Urothelium cell line (cell line): ENCODE measurements at regions not wholly inside any gene's neighbourhood (a gene's known extent, or its start where the extent isn't known, plus 50 kb on each side); places are given as distances from the start of the nearest gene placed in this dataset.
"Not testable (repeated sequence)": the region's sequence is repeated elsewhere in the genome, so short reads cannot be mapped to it uniquely, and the experiment has no call there.

ENCODE experiments used
- DNase-seq: peaks from one replicate; pipeline ENCODE4 v3.0.0; 2011; ENCODE audit warnings: low spot score, mixed read lengths
- FAIRE-seq: peaks from 2 replicates; lab custom pipeline; 2011; peaks lifted over from hg19 to GRCh38; lab: Jason Lieb, UNC

DNA sequence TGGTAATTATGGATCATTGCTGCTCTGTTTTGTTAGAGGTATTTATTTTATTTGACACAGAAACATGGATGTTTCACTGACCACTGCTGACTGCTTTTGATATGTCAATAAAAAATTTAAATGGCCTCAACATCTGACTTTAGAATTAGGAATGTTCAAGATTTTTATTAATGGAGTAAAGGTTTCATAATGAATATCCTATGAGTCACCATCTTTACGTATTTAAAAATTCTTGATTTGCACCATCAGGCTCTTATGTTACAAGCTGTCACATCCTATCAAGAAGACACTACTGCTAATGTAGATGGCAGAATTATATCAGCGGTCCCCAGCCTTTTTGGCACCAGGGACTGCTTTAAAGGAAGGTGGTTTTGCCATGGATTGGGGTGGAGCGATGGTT lies 578.7 kb upstream of the NRP1 start:
- FAIRE-seq: no peak
- DNase-seq: no peak

- not testable (repeated sequence) for DNase-seq, FAIRE-seq
Measured at GRCh38 chr10:33909476-33909875, 575.0 kb upstream of the NRP1 start.

DNA sequence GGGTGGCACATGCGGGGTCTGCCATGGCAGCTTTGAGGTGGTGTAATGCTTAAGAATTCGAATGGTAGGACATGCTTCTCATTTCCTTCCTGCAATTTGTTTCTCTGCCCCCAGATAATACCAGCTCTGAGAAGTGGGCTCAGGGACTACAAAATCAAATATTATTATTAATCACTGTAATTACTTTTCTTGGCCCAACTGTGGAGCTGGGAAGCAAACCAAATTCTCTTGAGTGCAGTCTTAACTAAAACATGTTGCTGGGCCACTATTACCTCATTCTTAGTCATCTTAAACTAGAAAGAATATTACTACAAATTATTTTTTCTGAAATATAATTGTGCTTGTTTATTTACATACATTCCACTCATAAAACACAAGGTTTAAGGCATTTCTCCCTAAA lies 566.7 kb upstream of the NRP1 start:
- DNase-seq (no peak), FAIRE-seq (no peak)

DNA sequence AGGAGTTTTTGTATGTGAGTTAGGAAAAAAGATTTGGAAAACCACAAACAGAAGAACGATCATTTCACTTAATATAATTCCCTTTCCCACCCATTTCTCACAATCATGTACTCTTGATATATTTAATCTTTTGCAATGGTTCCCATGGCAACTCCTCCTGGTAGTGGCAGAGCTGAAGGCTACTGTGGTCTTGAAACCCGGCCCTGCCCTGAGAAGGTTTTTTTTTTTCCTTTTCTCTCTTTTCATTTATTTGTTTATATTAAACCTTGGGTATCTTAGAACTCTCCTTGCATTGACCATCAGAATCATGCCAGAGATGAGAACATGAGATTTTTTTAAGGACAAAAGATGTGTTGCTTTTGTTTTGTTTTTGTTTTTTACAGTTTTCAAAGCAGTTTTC lies 566.1 kb upstream of the NRP1 start:
- no peak for DNase-seq
- FAIRE-seq: no peak

GRCh38 chr10:33899578-33900531 lies 565.4 kb upstream of the NRP1 start:
- FAIRE-seq: no peak
- DNase-seq: no peak

GRCh38 chr10:33897291-33897752 lies 562.9 kb upstream of the NRP1 start:
- peak; percentile 45 for DNase-seq
- FAIRE-seq: no peak

DNA sequence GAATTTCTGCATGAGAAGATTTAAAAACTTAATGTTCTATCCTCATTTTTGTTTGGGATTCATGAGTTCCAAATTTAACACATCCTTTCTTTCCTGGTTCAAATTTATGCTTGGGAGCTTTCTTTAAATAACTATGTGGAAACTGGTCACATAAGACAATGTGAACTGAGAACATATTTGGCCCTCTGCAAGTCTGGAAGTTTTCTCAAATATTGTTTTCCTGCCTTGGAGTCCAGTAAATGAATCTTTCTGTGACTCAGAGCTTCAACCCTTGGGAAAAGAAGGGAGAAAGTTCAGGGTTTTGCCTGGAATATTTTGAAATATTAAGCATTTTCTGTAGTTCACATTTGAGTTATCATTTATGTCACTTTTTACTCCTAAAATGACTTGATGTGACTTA lies 559.0 kb upstream of the NRP1 start:
- DNase-seq (no peak), FAIRE-seq (no peak)

GRCh38 chr10:33889371-33889770 lies 554.9 kb upstream of the NRP1 start:
- FAIRE-seq (peak; percentile 81), DNase-seq (no peak)

- DNase-seq (no peak), FAIRE-seq (no peak)
Measured at GRCh38 chr10:33887188-33887587, 552.7 kb upstream of the NRP1 start.

DNA sequence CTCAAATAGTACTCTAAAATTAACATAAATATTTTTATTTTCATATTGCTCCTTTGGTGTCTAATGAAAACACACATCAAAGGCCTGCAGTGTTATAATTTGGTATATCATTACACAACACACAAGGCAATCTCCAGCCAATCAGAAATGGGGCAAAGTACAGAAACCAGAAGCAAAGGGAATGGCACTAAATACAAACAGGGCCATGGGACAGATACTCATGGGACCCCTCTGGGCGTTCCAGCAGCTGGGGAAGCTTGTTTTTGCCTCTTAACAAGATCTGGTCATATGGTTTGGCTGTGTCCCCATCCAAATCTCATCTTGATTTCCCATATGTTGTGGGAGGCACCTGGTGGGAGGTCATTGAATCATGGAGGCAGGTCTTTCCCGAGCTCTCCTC lies 551.8 kb upstream of the NRP1 start:
- no peak for DNase-seq
- FAIRE-seq: no peak

- no peak for DNase-seq
- no peak for FAIRE-seq
Measured at GRCh38 chr10:33884604-33885003, 550.1 kb upstream of the NRP1 start.

GRCh38 chr10:33883881-33884280 lies 549.4 kb upstream of the NRP1 start:
- DNase-seq (no peak), FAIRE-seq (no peak)

DNA sequence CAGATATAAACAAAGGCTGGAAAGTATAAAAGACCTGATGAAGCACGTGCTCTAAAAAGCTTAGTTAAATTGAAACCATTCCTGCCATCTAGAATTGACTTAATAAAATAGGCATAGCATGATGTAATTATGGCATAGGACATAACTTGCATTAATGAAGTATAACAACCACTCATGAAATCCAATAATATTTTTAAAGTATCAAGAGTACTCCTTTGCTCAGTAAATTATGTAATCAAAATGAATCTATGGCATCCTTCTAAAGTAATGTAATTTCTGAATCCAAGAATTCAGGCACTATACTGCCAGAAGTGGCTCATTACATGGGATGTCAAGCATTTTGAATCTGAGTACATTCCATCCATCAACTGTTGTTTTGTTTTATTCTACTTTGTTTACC lies 548.5 kb upstream of the NRP1 start:
- FAIRE-seq: no peak

GRCh38 chr10:33880291-33880690 lies 545.8 kb upstream of the NRP1 start:
- FAIRE-seq (no peak), DNase-seq (no peak)

More for the DNA sequence above, 548.5 kb upstream of the NRP1 start:
- no peak for DNase-seq

- FAIRE-seq (no peak), DNase-seq (no peak)
Measured at GRCh38 chr10:33878238-33878786, 543.8 kb upstream of the NRP1 start.

DNA sequence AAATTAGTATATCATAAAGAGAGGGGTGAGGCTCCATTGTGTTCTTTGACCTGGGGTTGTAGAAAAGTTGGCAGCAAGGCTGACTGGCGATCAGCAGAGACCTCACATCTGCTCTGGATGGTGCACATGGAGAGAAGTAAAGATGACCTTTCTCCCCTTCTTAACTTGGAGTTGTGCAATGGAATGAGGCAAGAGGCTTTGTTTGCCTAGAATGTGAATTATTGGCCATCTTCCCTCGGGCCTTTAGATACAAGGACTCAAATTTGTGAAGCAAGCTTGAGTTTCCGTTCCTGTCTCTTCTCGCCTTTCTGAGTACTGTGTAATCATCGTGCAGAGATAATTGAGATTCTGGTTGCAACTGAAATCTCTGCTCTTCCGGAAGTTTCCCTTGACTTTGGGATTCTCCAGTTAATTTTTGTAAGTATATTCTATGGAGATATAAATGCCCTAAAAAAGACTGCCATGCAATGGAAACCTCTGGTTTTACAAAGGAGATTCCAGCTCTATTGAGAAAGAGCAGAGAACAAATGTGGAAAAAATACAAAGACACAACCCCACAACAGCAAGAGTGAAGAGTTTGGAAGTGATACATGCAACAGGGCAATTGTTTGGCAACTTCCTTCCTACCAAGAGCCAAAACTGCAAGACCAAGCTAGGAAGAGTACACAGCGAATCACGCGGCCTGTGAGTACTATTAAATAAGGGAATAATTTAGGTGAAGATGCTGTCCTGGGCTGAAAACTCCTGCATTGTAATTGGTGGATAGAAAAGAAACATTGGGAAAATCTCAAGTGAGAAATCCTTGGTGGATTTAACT lies 542.3 kb upstream of the NRP1 start:
- FAIRE-seq: no peak
- no peak for DNase-seq

GRCh38 chr10:33875924-33876583 lies 541.6 kb upstream of the NRP1 start:
- FAIRE-seq (no peak), DNase-seq (no peak)

- no peak for DNase-seq
- FAIRE-seq: no peak
Measured at GRCh38 chr10:33871061-33871956, 536.8 kb upstream of the NRP1 start.

DNA sequence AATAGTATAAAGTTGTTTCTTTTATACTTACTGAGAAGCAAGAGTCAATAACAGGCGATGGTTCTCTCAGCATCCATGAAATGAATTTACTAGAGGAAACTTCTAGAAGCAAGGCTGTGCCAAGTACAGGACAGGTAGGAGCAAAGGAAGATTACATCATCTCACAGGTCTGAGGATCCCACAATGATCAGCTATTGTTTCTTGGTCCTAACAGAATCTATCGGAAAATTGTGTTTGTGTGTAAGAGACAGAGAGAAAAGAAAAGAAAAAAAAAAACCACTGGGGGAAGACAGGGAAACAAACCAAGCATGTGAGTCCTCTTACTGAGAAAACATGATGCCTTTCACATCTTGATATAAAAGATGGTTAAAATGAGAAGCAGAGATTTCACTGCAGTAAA lies 535.0 kb upstream of the NRP1 start:
- FAIRE-seq (no peak), DNase-seq (no peak)

- no peak for FAIRE-seq
- DNase-seq: no peak
Measured at GRCh38 chr10:33869028-33869427, 534.6 kb upstream of the NRP1 start.
